ENCODE measurements at regions not wholly inside any gene's neighbourhood (a gene's known extent, or its start where the extent isn't known, plus 50 kb on each side); places are given as distances from the start of the nearest gene placed in this dataset.

DNA sequence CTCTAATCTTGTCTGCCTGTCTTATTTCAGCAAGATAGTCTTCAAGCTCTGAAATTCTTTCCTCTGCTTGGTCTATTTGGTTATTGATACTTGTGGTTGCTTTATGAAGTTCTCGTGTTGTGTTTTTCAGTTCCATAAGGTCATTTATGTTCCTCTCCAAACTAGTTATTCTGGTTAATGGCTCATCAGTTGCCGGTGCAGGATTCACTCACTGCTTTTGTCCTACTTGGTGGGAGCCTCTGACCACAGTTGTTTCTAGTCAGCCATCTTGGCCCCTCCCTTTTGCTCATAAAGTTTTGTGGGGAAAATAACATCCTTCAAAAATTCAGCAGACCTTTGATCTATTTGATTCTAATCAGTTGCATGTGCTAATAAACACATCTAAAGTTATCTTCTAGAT, 158.6 kb upstream of the PARD3B start:
- ATAC-seq (no peak), FAIRE-seq (no peak), DNase-seq (ENCODE audit: low spot score) (no peak)
- 48% methylated on average over 2 of the region's 2 CpGs for WGBS (ENCODE audit: low lambda C conversion rate)
- no peak overlapping the region for H3K4me2 ChIP-seq (ENCODE audit: low read depth, low read length)
- no peaks in the 10 kb centered on the region for H3K36me3 ChIP-seq (replicated peaks in 1 of 2; ENCODE audit: control insufficient read depth in 1 of 2, insufficient read depth in 2 of 2, low read length in 2 of 2)
- H3K27ac ChIP-seq (ENCODE audit: extremely low read length, insufficient read depth, low read length) = no peak overlapping the region
- TF ChIP-seq, protein P1, sequence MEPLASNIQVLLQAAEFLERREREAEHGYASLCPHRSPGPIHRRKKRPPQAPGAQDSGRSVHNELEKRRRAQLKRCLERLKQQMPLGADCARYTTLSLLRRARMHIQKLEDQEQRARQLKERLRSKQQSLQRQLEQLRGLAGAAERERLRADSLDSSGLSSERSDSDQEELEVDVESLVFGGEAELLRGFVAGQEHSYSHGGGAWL (CRISPR knock-in tag; IDR thresholded peaks at IDR 0.05) = no peak
- TF ChIP-seq ZNF432 (CRISPR knock-in tag; IDR thresholded peaks at IDR 0.05; ENCODE audit: borderline replicate concordance) (no peak), ZNF451 (CRISPR knock-in tag; IDR thresholded peaks at IDR 0.05) (no peak), MED1 (CRISPR knock-in tag; IDR thresholded peaks at IDR 0.05) (no peak), ZNF709 (CRISPR knock-in tag; IDR thresholded peaks at IDR 0.05) (no peak), FOXA3 (CRISPR knock-in tag; IDR thresholded peaks at IDR 0.05) (no peak), IRF2 (CRISPR knock-in tag; IDR thresholded peaks at IDR 0.05) (no peak), MTA3 (CRISPR knock-in tag; IDR thresholded peaks at IDR 0.05) (no peak), THYN1 (CRISPR knock-in tag; IDR thresholded peaks at IDR 0.05; ENCODE audit: borderline replicate concordance, low read depth) (no peak), ZFP90 (CRISPR knock-in tag; IDR thresholded peaks at IDR 0.05; ENCODE audit: borderline replicate concordance) (no peak), ZNF101 (CRISPR knock-in tag; IDR thresholded peaks at IDR 0.05; ENCODE audit: borderline replicate concordance, low read depth) (no peak), ZNF773 (CRISPR knock-in tag; IDR thresholded peaks at IDR 0.05; ENCODE audit: borderline replicate concordance) (no peak), ZNF776 (CRISPR knock-in tag; IDR thresholded peaks at IDR 0.05) (no peak)
- TF ChIP-seq, protein P2, sequence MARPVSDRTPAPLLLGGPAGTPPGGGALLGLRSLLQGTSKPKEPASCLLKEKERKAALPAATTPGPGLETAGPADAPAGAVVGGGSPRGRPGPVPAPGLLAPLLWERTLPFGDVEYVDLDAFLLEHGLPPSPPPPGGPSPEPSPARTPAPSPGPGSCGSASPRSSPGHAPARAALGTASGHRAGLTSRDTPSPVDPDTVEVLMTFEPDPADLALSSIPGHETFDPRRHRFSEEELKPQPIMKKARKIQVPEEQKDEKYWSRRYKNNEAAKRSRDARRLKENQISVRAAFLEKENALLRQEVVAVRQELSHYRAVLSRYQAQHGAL (CRISPR knock-in tag; IDR thresholded peaks at IDR 0.05; ENCODE audit: not compliant biosample characterization) = no peak
- TF ChIP-seq, protein P3, sequence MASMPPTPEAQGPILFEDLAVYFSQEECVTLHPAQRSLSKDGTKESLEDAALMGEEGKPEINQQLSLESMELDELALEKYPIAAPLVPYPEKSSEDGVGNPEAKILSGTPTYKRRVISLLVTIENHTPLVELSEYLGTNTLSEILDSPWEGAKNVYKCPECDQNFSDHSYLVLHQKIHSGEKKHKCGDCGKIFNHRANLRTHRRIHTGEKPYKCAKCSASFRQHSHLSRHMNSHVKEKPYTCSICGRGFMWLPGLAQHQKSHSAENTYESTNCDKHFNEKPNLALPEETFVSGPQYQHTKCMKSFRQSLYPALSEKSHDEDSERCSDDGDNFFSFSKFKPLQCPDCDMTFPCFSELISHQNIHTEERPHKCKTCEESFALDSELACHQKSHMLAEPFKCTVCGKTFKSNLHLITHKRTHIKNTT (CRISPR knock-in tag; IDR thresholded peaks at IDR 0.05) = no peak
- TF ChIP-seq, protein P4, sequence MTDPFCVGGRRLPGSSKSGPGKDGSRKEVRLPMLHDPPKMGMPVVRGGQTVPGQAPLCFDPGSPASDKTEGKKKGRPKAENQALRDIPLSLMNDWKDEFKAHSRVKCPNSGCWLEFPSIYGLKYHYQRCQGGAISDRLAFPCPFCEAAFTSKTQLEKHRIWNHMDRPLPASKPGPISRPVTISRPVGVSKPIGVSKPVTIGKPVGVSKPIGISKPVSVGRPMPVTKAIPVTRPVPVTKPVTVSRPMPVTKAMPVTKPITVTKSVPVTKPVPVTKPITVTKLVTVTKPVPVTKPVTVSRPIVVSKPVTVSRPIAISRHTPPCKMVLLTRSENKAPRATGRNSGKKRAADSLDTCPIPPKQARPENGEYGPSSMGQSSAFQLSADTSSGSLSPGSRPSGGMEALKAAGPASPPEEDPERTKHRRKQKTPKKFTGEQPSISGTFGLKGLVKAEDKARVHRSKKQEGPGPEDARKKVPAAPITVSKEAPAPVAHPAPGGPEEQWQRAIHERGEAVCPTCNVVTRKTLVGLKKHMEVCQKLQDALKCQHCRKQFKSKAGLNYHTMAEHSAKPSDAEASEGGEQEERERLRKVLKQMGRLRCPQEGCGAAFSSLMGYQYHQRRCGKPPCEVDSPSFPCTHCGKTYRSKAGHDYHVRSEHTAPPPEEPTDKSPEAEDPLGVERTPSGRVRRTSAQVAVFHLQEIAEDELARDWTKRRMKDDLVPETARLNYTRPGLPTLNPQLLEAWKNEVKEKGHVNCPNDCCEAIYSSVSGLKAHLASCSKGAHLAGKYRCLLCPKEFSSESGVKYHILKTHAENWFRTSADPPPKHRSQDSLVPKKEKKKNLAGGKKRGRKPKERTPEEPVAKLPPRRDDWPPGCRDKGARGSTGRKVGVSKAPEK (CRISPR knock-in tag; IDR thresholded peaks at IDR 0.05; ENCODE audit: borderline replicate concordance) = no peak
- H3K27me3 ChIP-seq (ENCODE audit: control insufficient read depth in 1 of 2, insufficient read depth in 2 of 2, low read length in 2 of 2) = no peaks in the 10 kb centered on the region; a peak in 1 of 5 replicates
- H3K9ac ChIP-seq (ENCODE audit: insufficient read depth, low read depth, low read length) = no peak overlapping the region
- POLR2A ChIA-PET = no interaction called here
- H2AFZ ChIP-seq (ENCODE audit: low read length) = no peak overlapping the region
- H3K4me1 ChIP-seq (ENCODE audit: insufficient read depth, low read length) = no peaks in the 10 kb centered on the region
- intact Hi-C loops (cut with micrococcal nuclease; ENCODE audit: unreplicated experiment) (no loop called here), in situ Hi-C loops (cut with HindIII; ENCODE audit: extremely low pct_ligation_motif_present, low pct_unique_long_range_greater_than_20kb) (no loop called here)
- H4K20me1 ChIP-seq (ENCODE audit: insufficient read depth, low read length) = no peaks in the 10 kb centered on the region
- no peaks in the 10 kb centered on the region for H3K79me2 ChIP-seq (ENCODE audit: insufficient read depth, low read length)
- CTCF ChIA-PET (ENCODE audit: low intra/inter-chr PET ratio, low total read pairs) = no interaction called here
- H3K9me3 ChIP-seq (ENCODE audit: low read length) = peaks cover 44% of the 10 kb centered on the region
- no TSS peak for BruUV-seq (replicated peaks)
- H3K4me3 ChIP-seq (replicated peaks in 1 of 3; ENCODE audit: insufficient read depth in 1 of 3, low read depth in 2 of 3, low read length in 3 of 3) = no peak overlapping the region
